ENCODE measurements at regions not wholly inside any gene's neighbourhood (a gene's known extent, or its start where the extent isn't known, plus 50 kb on each side); places are given as distances from the start of the nearest gene placed in this dataset.

- Histone ChIP-seq H3K36me3 (no peaks in the 10 kb centered on the region), H3K27ac (no peak overlapping the region), H3K4me1 (replicated peaks) (no peaks in the 10 kb centered on the region), H3K4me3 (no peak overlapping the region), H3K27me3 (replicated peaks; ENCODE audit: insufficient read depth) (peaks cover 5% of the 10 kb centered on the region), H3K9me3 (no peaks in the 10 kb centered on the region)
- 79% methylated on average over 5 of the region's 5 CpGs for WGBS
- TF ChIP-seq CTCF (IDR thresholded peaks at IDR 0.05) (no peak), POLR2A (IDR thresholded peaks at IDR 0.05) (no peak)
- no peak for DNase-seq (ENCODE audit: low spot score)
- intact Hi-C loops (cut with DNase I) = no loop called here
Measured at GRCh38 chr20:43838703-43839060, 76.0 kb upstream of the TOX2 start.

- 84% methylated on average over 14 of the region's 14 CpGs for WGBS
Measured at GRCh38 chr20:43837856-43838702, 76.6 kb upstream of the TOX2 start.

GRCh38 chr20:43836790-43837189, 77.9 kb upstream of the TOX2 start:
- intact Hi-C loops (cut with DNase I) = no loop called here
- Histone ChIP-seq H3K4me3 (no peak overlapping the region), H3K27me3 (replicated peaks; ENCODE audit: insufficient read depth) (peaks cover 5% of the 10 kb centered on the region), H3K9me3 (no peaks in the 10 kb centered on the region), H3K4me1 (replicated peaks) (no peaks in the 10 kb centered on the region), H3K36me3 (no peaks in the 10 kb centered on the region), H3K27ac (no peak overlapping the region)
- no peak for DNase-seq (ENCODE audit: low spot score)
- WGBS = 83% methylated on average over 6 of the region's 6 CpGs
- no peak for TF ChIP-seq POLR2A (IDR thresholded peaks at IDR 0.05)
- no peak for TF ChIP-seq POLR2AphosphoS5 (IDR thresholded peaks at IDR 0.05)
- TF ChIP-seq CTCF (IDR thresholded peaks at IDR 0.05) = no peak

More at GRCh38 chr20:43837856-43838702, 76.6 kb upstream of the TOX2 start:
- DNase-seq (ENCODE audit: low spot score) = no peak
- no peaks in the 10 kb centered on the region for H3K4me1 ChIP-seq (replicated peaks)
- peaks cover 5% of the 10 kb centered on the region for H3K27me3 ChIP-seq (replicated peaks; ENCODE audit: insufficient read depth)
- no peak overlapping the region for H3K27ac ChIP-seq
- no peaks in the 10 kb centered on the region for H3K9me3 ChIP-seq
- no peak overlapping the region for H3K4me3 ChIP-seq
- intact Hi-C loops (cut with DNase I) = no loop called here
- H3K36me3 ChIP-seq = no peaks in the 10 kb centered on the region
- TF ChIP-seq POLR2A (IDR thresholded peaks at IDR 0.05) (no peak), POLR2AphosphoS5 (IDR thresholded peaks at IDR 0.05) (no peak), CTCF (IDR thresholded peaks at IDR 0.05) (no peak)

GRCh38 chr20:43835944-43836508, 78.6 kb upstream of the TOX2 start:
- 87% methylated on average over 8 of the region's 8 CpGs for WGBS
- no peak for DNase-seq (ENCODE audit: low spot score)

More at GRCh38 chr20:43835944-43836508, 78.6 kb upstream of the TOX2 start:
- Histone ChIP-seq H3K27ac (no peak overlapping the region), H3K36me3 (no peaks in the 10 kb centered on the region), H3K27me3 (replicated peaks; ENCODE audit: insufficient read depth) (peaks cover 5% of the 10 kb centered on the region), H3K4me3 (no peak overlapping the region), H3K9me3 (no peaks in the 10 kb centered on the region), H3K4me1 (replicated peaks) (no peaks in the 10 kb centered on the region)
- no peak for TF ChIP-seq POLR2AphosphoS5 (IDR thresholded peaks at IDR 0.05)
- no peak for TF ChIP-seq CTCF (IDR thresholded peaks at IDR 0.05)
- no peak for TF ChIP-seq POLR2A (IDR thresholded peaks at IDR 0.05)
- intact Hi-C loops (cut with DNase I) = no loop called here

Measured in prostate gland (tissue), 2 donors.